ENCODE measurements at regions not wholly inside any gene's neighbourhood (a gene's known extent, or its start where the extent isn't known, plus 50 kb on each side); places are given as distances from the start of the nearest gene placed in this dataset.

GRCh38 chr18:54030434-54030833 is 194.0 kb downstream of the MBD2 start:
- no peak for TF ChIP-seq CTCF (IDR thresholded peaks at IDR 0.05)
- TF ChIP-seq EP300 (IDR thresholded peaks at IDR 0.05) = no peak
- no peak for TF ChIP-seq POLR2AphosphoS5 (IDR thresholded peaks at IDR 0.05)
